Testis (tissue), 2 donors: ENCODE measurements at regions not wholly inside any gene's neighbourhood (a gene's known extent, or its start where the extent isn't known, plus 50 kb on each side); places are given as distances from the start of the nearest gene placed in this dataset.
"Not testable (repeated sequence)": the region's sequence is repeated elsewhere in the genome, so short reads cannot be mapped to it uniquely, and the experiment has no call there.

Experiments used
- DNase-seq: peaks from one replicate; pipeline ENCODE4 v3.0.0-alpha.2; 2019
- H3K27ac ChIP-seq, 2 donors: fragments of 200-600 bp; sonication (generic); one replicate each; pipeline ENCODE4 v1.5.1; 2019
- H3K27me3 ChIP-seq: fragments of 200-600 bp; sonication (generic); one replicate; pipeline ENCODE4 v1.5.1; 2019
- H3K36me3 ChIP-seq: fragments of 200-600 bp; sonication (generic); one replicate; pipeline ENCODE4 v1.5.1; 2017; ENCODE audit warnings: low read depth; ENCODE audit errors: missing control alignments
- H3K4me1 ChIP-seq: fragments of 200-600 bp; sonication (generic); one replicate; pipeline ENCODE4 v1.5.1; 2019
- H3K4me3 ChIP-seq, 2 donors: fragments of 200-600 bp; sonication (generic); one replicate each; pipeline ENCODE4 v1.5.1; 2017 to 2019
- H3K9me3 ChIP-seq: fragments of 200-600 bp; sonication (generic); one replicate; pipeline ENCODE4 v1.5.1; 2017
- CTCF ChIP-seq, 3 experiments: fragments of 450-650 bp in 2 of 3; fragments of 200-600 bp in 1 of 3; sonication (generic) in 1 of 3; IDR thresholded peaks; one replicate each; pipeline ENCODE4 v1.5.1; 2016 to 2019; ENCODE audit warnings: antibody characterized with exemption in 3 of 3, mild to moderate bottlenecking in 2 of 3, moderate library complexity in 1 of 3
- POLR2A ChIP-seq: fragments of 450-650 bp; IDR thresholded peaks from one replicate; pipeline ENCODE4 v1.6.1; 2017; ENCODE audit warnings: antibody characterized with exemption, mild to moderate bottlenecking, moderate library complexity
- WGBS, 2 donors: methylation state at CpG; one replicate each; pipeline ENCODE4 v1.1.5; 2018; 5-methylcytosine and 5-hydroxymethylcytosine counted together
- intact Hi-C: fragments of 100-400 bp; cut with DNase I; formaldehyde crosslinking; loops from one replicate; pipeline ENCODE4 v1.15.1; 2023; ENCODE audit warnings: low total_unique reads

GRCh38 chr11:37905707-37906417 lies 1307.8 kb upstream of the RAG2 start:
- Histone ChIP-seq H3K36me3 (no peaks in the 10 kb centered on the region), H3K27me3 (no peaks in the 10 kb centered on the region), H3K4me3 (no peak overlapping the region), H3K9me3 (no peaks in the 10 kb centered on the region), H3K4me1 (no peaks in the 10 kb centered on the region), H3K27ac (no peak overlapping the region)
- 56 to 65% methylated on average over 13 of the region's 13 CpGs for WGBS, 2 donors
- peak; percentile 77 for DNase-seq
- TF ChIP-seq CTCF (IDR thresholded peaks at IDR 0.05) (no peak), POLR2A (no peak)
- intact Hi-C loops: no loop called here

GRCh38 chr11:37896016-37896415 lies 1298.0 kb upstream of the RAG2 start:
- no peak for TF ChIP-seq POLR2A
- no peak for TF ChIP-seq CTCF (IDR thresholded peaks at IDR 0.05)
- H3K4me3 ChIP-seq: no peak overlapping the region
- no peaks in the 10 kb centered on the region for H3K27me3 ChIP-seq
- H3K9me3 ChIP-seq: no peaks in the 10 kb centered on the region
- no peak for DNase-seq
- H3K27ac ChIP-seq: no peak overlapping the region
- no peaks in the 10 kb centered on the region for H3K36me3 ChIP-seq
- H3K4me1 ChIP-seq: no peaks in the 10 kb centered on the region
- intact Hi-C loops: no loop called here

GRCh38 chr11:37881741-37882140 lies 1283.7 kb upstream of the RAG2 start:
- TF ChIP-seq CTCF (IDR thresholded peaks at IDR 0.05) (no peak), POLR2A (no peak)
- no peaks in the 10 kb centered on the region for H3K27me3 ChIP-seq
- no peaks in the 10 kb centered on the region for H3K9me3 ChIP-seq
- no peaks in the 10 kb centered on the region for H3K36me3 ChIP-seq
- intact Hi-C loops: no loop called here
- WGBS, 2 donors: 89 to 94% methylated on average over 3 of the region's 3 CpGs
- no peak for DNase-seq
- H3K4me3 ChIP-seq: no peak overlapping the region
- no peak overlapping the region for H3K27ac ChIP-seq
- H3K4me1 ChIP-seq: no peaks in the 10 kb centered on the region

GRCh38 chr11:37861671-37862070 lies 1263.6 kb upstream of the RAG2 start:
- intact Hi-C loops: no loop called here
- no peaks in the 10 kb centered on the region for H3K27me3 ChIP-seq
- H3K27ac ChIP-seq: no peak overlapping the region
- TF ChIP-seq POLR2A (no peak), CTCF (IDR thresholded peaks at IDR 0.05) (no peak)
- WGBS, 2 donors: 77 to 95% methylated on average over 1 of the region's 1 CpG
- no peak for DNase-seq
- no peaks in the 10 kb centered on the region for H3K4me1 ChIP-seq
- H3K36me3 ChIP-seq: no peaks in the 10 kb centered on the region
- H3K4me3 ChIP-seq: no peak overlapping the region
- H3K9me3 ChIP-seq: no peaks in the 10 kb centered on the region

GRCh38 chr11:37858806-37859537 lies 1260.9 kb upstream of the RAG2 start:
- H3K4me1 ChIP-seq, DNase-seq, H3K27ac ChIP-seq, H3K4me3 ChIP-seq, H3K36me3 ChIP-seq, H3K27me3 ChIP-seq, H3K9me3 ChIP-seq, intact Hi-C loops: not testable (repeated sequence)
- WGBS, 2 donors: 71 to 77% methylated on average over 7 of the region's 7 CpGs
